Suppressor macrophage treated with lipopolysaccharide for 4 hours (primary cell): ENCODE measurements at regions not wholly inside any gene's neighbourhood (a gene's known extent, or its start where the extent isn't known, plus 50 kb on each side); places are given as distances from the start of the nearest gene placed in this dataset.

Source experiments
- DNase-seq: peaks from one replicate; pipeline ENCODE4 v3.0.0-alpha.2; 2020

DNA sequence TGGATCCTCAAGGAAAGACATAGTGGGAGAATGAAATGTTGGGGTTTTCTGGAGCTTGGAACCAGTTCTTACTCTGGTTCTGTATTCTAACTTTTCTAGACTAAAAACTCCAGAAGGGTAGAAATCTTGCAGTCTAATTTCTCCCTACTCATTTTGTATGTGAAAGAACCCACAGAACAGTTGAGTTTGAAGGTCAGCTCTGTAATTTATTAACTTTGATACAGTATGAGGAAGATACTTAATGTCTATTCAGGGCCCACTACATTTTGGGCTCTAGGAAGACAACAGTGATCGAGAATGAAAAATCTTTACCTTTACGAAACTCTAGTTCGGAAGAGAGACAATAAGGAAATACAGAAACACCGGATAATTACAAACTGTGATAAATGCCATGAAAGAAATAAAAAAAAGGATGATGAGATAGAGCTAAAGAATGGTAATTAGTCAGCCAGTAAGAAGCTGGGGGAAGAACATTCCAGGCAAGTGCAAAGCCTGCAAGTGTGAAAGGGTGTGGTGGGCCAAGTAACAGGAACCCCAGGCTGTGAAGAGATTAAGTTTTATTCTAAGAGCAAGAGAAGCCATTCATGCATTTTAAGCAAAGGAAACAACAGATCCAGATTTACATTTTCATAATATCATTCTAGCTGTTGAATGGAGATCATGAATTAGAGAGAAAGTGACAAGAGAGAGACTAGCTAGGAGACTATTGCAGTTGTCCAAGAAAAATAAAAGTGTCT lies 159.9 kb upstream of the HMCN1 start:
- DNase-seq, result no peak

DNA sequence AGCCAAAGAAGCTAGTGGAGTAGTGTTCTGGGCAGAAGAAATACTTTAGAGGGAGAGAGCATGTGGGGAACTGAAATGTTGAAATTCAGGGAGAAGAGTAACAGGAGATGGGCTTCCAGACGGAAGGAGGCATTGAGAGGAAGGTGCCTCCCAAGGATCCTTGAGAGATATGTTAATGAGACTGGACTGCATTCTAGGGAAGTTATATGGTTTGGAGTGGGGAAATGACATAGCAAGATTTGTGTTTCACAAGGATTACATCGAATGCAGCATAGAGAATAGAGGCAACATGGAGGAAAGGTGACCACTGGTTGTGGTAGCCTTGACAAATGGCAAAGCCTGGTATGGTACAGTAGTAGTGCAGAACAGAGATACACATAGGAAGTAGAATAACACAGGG lies 160.5 kb upstream of the HMCN1 start:
- DNase-seq, result no peak

DNA sequence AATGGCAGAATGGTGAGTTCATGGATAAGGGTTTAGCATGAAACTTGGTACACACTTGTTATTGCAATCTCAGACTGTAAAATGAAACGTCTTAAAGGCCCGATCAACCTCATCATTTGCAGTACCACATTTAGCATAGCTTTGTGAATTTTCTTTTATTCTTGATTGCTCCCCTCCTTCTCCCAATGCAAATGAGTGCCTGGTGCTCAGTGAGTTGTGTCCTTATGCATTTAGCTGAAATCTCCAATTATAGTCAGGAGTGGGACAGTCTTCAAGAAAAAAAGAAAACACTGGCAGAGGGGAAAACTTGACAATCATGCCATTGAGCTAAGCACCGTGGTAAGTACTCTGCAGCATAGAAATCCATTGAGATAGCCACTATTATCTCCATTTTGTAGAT lies 161.0 kb upstream of the HMCN1 start:
- DNase-seq, result no peak

DNA sequence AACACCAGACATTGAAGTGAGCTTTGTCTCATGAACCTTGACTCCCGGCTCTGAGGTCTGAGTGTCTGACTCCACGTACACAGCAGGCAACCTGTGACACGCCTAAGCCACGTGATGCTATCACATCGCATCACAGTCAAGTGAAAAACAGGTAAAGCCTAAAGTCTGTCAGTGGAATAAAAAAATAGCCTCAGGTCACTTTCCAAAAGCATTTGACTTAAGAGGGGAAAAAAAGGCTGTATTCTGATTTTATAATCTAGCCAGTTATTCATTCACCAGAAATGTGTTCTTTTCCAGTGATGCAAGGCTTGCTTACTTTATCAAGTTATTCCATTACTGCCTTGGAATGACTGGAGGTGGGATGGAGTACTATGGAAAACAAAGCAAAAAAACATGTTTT lies 163.2 kb upstream of the HMCN1 start:
- DNase-seq, result no peak

DNA sequence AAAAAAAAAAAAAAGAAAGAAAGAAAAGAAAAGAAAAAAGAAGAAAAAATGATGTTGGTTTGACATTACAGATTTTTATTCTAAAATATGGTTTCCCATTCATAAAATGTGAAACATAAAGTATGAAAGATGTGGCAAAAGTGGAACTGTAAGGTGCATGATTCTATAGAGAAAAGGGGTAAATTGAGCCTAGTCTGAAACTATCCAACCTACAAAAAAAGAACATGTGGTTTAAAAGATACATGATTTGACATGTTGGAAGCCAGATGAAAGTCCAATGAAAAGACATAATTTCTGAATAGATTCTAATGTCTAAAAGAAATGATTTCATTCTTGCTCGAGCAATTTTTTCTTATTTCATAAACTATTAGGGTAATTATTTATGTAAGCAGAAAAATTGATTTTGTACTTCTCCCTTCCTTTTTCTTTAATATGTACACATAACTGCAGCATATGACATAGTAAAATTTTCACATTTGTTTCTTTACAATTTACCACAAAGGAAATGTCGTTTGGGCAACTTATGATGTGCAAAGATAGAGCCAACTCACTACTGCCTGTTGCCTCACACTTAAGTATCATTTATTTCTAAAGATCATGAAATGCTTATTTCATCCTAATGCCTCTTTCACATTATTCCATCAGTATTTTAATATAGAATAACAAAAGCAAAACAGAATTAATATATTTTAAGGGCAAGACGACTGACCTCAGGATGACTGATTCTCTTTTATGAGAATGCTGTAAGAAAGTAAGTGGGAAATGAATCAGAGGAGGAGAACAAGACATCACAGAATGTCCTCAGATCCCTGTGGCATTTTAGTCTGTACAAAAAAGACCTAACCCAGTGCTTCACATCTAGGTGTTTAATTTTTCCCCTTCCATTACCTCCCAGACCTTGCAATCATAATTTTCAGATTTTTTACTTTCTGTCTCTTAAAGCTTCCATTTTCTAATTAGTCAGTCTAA lies 165.8 kb upstream of the HMCN1 start:
- peak; percentile 70 for DNase-seq

DNA sequence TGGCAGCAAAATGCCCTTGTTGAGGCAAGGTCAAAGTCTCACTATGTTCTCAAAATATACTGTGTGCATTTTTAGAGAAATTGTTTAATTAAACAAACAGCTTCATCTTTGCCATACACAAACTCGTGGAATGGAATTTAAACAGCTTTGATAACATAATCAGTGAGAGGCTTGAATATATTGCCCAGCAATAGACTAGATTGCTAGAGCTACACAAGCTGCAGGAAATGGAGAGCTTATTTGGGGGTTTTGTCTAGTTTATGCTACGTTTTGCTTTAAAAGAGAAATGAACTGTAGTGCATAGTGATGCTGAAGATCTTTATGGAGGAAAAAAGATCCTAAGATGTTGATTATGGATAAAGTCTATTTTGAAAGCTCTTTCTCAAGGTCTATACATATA lies 166.8 kb upstream of the HMCN1 start:
- DNase-seq, result no peak

DNA sequence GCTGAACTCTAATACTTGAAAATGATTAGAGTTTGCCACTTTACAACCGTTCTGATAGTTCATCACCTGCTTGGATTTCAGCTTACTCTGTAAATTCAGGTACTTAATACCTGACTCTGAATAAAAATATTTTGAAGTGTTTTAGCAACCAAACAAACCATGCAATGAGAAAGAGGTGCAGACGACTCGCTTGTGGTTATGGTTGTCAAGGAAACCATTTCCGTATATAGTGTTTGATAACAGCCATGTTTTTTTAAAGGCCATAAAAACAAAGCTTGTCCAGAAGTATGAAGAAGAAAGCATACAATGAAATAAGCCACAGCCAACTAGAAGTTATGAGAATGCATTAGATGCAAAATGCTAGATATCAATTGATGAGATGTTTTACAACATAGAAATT lies 167.2 kb upstream of the HMCN1 start:
- DNase-seq, result peak; percentile 25

DNA sequence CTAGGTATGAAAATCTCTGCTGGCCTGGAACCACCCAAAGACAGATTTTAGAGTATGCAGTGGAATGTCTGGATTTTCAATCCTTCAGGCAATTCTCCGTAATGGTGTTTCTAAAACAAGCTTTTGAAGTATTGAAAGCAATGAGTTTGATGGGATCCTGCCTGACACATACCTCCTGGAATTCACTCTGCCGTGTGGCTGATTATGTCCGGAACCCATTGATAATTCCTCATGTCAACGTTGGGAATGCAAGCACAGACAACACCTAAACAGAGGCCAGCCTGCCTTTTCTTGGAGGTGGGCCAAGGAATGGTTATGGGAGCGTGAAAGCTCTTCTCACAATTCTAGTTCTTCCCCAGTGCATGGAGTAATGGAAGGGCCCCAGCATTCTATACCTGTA lies 168.9 kb upstream of the HMCN1 start:
- DNase-seq, result no peak

DNA sequence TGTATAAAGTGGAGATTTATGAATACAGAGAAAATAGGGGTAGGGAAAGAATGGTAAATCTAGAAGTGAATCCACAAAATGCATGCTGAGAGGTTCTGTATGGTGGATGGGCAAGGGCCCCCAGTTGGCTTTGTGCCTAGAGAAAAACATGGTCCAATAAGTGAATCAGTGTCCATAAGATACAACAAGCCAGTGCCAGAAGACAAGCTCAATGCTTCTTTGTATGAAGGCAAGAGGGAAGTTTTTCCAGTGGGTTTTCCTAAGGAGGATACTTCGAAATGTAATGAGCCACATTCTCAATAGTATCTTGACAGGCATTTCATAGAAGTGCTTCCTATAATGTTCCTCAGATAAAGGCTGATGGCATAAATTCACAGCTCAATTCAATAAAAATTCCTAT lies 169.4 kb upstream of the HMCN1 start:
- no peak for DNase-seq

DNA sequence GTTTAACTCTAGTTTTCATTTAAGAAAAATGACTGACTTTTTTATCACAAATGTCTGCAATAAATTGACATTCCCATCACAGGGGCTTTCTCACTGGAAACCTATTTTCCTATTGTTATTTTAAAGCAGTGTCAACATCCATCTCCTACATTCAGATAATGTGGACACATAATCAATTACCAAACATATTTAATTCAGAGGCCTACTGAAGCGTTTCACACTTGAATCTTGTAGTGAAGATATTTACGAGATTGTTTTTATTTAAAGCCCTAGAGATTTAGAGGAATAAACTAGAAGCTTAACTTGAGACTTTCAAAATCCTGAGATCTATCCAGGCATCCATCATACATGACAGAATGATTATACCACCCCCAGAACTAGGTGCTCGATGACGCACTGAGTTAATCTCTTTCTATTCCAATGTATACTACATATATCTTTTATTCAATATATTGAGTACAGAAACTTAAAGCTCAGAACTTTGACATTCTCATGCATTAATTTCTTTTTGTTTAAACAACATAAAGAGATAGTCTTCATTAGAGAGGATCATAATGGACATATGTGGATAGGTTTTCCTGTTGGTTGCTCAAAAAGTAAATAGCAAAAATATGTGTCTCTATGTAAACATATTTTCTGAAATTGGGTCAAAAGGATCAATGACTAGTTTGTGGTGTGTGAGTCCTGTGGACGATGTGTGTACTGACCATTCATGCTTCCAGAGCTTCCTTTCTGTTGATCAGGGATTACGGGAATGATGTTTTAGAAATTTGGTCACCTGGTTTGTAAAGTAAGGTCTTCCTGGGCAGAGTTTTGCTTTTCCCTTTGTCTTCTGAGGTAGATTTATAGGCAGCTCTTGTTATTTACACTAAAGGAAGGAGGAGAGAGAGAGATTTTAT lies 171.5 kb upstream of the HMCN1 start:
- no peak for DNase-seq

DNA sequence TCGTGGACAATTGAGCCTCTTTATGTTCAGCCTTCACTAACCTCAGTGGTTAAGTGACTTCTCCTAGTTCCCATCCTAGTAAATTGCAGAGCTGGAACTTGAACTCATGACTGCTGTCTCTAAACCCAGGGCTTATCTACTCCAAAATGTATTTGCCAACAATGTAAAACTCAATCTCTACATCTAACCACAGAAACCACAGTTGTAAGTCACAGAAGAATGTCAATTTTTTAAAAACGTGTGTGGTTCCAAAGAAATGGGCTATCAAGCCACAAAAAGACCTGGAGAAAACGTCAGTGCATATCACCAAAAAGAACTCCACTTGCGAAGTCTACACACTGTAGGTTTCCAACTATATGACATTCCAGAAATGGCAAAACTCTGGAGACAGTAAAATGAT lies 172.6 kb upstream of the HMCN1 start:
- no peak for DNase-seq

DNA sequence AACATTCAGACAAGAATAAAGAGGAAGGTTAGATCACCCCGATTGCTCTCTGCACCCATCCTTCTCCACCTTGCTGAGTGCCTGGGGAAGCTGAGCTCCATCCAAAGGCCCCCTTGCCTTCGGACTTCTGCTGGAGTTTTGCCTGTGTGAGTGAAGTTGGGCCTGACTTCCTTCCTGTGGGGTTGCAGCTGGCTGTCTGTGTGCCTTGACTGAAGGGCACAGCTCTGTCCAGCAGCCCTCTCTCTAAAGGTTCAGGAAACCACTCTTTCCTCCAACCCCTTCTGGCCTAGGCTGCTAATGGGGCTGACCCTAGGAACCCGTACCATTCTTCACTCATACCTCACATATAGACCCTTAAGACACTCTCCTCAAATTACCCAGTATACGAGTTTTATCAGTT lies 173.4 kb upstream of the HMCN1 start:
- no peak for DNase-seq

DNA sequence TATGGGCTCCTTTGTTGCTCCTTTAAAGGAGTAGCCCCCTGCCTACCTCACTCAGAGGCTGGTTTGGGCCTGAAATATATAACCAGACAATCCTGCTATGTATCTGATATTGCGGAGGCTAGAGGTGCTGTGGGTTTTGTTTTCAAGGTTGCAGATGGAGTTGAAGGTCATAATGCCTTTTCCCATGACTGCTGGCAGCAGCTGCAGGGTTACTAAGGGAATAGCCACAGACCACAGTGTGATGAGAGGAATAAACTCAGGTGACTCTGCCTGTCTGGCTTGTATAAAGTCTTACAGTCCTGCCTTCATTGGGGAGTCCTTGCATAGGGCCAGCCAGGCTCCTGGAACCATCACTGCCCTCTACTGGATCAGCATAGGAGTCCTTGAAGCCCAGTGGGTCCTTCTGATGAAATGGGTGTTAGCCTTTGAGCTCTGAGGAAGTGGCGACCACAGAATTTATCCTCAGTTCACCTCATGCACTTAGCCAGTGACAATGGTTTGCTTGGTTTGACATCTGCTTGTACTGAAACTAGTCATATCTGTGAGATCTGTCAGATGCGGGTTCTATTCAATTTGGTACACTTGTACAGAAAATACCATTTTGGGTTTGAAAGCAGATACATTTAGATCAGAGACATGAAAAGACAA lies 174.4 kb upstream of the HMCN1 start:
- DNase-seq, result peak; percentile 76

DNA sequence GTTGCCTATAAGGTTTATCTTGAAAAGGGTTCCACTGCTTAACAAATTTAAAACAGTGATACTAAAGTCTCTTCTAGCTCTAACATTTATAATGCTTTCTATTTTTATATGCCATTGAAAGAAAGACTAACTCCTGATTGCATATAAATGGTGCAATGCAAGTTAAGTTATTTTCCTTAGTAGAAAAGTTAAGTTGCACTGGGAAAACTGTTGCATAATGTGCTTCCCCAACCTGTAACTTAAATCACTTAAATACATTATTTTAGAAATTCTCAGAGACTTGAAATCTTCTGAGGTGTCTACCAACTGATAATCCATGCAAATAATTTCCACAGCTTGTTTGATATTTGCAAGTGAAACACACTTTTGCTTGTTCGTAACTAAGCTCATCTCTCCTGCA lies 175.0 kb upstream of the HMCN1 start:
- DNase-seq, result no peak

DNA sequence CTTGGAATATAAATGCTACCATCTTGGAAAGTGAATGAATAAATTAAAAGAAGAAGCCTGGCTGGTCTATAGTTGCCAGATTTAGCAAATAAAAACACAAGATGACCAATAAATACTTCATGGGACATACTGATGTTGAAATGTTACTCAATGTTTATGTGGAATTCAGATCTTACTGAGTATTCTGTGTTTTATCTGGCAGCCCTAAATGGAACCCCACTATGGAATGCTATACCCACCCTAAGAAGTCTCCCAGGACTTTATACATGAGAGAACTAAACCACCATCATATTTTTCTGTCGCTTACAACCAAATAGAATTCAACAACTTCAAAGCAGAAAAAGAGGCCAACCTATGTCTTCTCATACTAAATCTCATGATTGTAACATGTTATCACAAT lies 177.6 kb upstream of the HMCN1 start:
- DNase-seq, result no peak

DNA sequence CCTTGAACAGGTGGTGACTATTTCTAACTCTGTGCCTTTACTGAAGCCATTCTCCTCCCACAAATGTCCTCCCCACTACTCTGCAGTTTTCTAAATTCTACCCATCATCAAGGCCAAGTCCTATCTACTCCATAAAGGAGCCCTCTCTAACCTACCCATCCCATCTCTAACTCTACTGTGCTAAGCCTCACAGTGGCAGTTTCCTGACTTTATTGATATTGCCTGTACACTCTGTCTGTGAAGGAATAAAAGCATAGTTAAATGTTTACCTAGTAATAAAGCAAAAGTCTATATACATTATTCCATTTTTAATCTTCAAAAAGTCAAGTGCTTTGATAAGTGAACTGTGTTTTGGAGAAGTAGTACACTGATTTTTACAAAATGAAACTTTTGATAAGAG lies 178.4 kb upstream of the HMCN1 start:
- no peak for DNase-seq

DNA sequence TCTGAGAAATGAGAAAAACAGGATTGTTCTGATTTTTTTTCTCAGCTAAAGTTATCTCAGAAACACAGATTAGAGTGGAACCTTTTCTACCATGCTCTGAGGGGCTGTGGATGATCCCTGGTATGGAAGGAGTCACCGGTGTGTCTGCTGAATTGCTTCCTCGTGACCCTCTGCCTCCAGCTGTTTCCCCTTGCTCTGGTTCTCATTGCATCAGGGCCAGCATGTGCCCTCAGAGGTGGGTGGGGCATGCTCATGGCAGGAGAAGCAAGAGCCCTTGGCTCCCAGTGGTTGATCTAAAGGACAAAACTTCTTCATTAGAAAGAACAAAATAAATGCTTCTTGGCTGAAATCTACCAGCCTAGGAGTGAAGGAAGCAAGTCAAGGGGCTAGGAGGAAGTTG lies 183.2 kb upstream of the HMCN1 start:
- peak; percentile 69 for DNase-seq

DNA sequence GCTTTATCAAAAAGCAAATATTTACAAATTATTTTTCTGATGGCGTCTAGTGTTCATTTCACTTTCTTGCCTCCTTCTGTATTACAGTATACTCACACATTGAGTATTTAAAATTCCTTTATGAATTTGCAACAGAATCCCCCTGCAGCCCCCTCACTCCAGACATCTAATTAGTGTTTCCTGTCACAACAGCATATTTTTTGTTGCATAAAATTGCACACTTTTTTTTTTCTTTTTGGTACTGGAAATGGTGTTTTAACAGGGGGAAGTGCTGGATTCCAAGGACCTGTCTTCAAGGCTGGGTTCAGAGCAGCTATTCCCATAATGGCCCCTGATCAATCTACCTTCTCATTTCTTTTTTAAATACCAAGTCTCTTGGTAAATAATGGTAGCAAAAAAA lies 184.3 kb upstream of the HMCN1 start:
- no peak for DNase-seq

DNA sequence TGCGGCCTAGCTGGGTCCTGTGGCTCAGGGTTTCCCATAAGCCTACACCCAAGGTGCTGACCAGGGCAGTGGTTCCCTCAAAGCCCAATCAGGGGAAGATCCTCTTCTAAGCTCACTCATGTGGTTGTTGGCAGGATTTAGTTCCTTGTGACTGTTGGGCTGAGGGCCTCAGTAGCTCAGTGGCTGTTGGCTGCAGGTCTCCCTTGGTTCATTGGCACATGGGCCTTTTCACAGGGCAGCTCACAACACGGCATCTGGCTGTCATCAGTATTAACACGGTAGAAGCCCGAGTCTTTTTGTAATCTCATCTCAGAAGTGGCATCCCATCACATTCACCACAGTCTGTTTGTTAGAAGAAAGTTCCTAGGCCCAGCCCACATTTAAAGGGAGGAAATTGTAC lies 188.2 kb upstream of the HMCN1 start:
- no peak for DNase-seq

DNA sequence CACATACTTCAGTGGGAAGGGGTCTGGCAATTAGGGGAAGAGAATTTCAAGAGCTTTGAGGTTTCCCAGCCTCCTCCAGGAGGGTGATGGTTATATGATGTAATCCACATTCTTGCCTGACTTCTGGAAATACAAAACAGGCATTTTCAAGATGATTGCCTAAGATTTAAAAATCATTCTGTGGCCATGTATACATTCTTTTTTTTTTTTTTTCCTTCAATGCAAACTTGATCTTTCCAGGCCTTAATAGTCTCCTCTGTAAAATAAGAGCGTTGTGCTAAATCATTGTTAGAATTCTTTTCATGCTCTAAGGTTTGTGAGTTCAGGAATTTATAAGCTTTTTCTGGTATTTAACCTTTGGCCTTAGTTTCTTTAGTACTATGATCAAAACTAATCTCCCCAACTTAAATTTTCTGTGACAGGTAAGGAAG lies 192.3 kb upstream of the HMCN1 start:
- no peak for DNase-seq

DNA sequence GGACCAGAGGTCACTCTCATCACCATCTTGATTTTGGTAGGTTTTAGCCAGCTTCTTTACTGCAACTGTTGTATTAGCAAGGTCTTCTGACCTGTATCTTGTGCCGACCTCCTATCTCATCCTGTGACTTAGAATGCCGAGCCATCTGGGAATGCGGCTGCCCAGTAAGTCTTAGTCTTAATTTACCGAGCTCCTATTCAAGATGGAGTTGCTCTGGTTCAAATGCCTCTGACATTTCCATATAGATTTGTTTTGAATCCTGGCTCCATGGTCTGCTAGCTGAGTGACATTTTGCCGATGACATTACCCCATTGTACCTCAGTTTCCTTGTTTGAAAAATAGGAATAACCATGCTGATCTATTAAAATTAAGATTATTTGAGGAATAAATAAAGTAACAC lies 193.9 kb upstream of the HMCN1 start:
- no peak for DNase-seq

DNA sequence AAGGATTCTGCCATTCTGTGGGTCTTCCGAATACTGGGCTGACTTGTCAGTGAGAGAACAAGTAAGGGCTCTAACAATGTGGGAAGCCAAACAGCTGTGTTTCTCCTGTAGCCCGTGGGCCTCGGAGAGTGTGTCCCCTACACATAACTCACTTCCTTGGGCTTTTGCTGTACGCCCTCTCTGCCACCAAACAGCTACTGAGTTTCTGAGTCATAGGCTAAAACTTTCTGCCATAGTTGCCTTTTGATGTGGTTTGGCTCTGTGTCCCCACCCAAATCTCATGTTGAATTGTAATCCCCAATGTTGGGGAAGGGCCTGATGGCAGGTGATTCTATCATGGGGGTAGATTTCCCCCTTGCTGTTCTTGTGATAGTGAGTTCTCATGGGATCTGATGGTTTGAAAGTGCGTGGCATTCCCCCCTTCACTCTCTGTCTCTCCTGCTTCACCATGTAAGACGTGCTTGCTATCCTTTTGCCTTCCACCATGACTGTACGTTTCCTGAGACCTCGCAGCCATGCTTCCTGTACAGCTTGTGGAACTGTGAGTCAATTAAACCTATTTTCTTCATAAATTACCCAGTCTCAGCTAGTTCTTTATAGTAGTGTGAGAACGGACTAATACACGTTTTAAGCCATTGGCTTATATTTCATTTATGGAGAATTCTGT lies 194.8 kb upstream of the HMCN1 start:
- DNase-seq, result no peak
